Large intestine (tissue), 3 donors: ENCODE measurements at regions not wholly inside any gene's neighbourhood (a gene's known extent, or its start where the extent isn't known, plus 50 kb on each side); places are given as distances from the start of the nearest gene placed in this dataset.

Source experiments
- DNase-seq, 2 donors: peaks; one replicate each; pipeline versions ENCODE4 v3.0.0 to v3.0.0-alpha.2; 2013
- H3K27ac ChIP-seq: one replicate; pipeline ENCODE4 v1.5.1; 2013; ENCODE audit warnings: low read length
- H3K27me3 ChIP-seq: 2 replicates; pipeline ENCODE4 v1.6.1; 2013; ENCODE audit warnings: low read length; ENCODE audit not compliant: control insufficient read depth, insufficient read depth
- H3K36me3 ChIP-seq: 2 replicates; pipeline ENCODE4 v1.6.1; 2013; ENCODE audit warnings: low read length; ENCODE audit not compliant: control insufficient read depth, insufficient read depth
- H3K4me1 ChIP-seq: one replicate; pipeline ENCODE4 v1.6.1; 2013; ENCODE audit warnings: low read length; ENCODE audit not compliant: control insufficient read depth, insufficient read depth
- H3K4me3 ChIP-seq: one replicate; pipeline ENCODE4 v1.5.1; 2013; ENCODE audit warnings: low read length
- H3K9me3 ChIP-seq: one replicate; pipeline ENCODE4 v1.6.1; 2013; ENCODE audit warnings: mild to moderate bottlenecking, low read depth, low read length, moderate library complexity; ENCODE audit not compliant: control insufficient read depth
- WGBS: methylation state at CpG from one replicate; pipeline ENCODE4 v1.1.5; 2013; ENCODE audit warnings: low lambda C conversion rate; ENCODE audit not compliant: insufficient coverage; 5-methylcytosine and 5-hydroxymethylcytosine counted together

GRCh38 chrX:120775959-120776358, 99.7 kb downstream of the CT47B1 start:
- Histone ChIP-seq H3K36me3 (no peaks in the 10 kb centered on the region), H3K9me3 (no peaks in the 10 kb centered on the region), H3K27me3 (no peaks in the 10 kb centered on the region), H3K27ac (no peak overlapping the region), H3K4me1 (no peaks in the 10 kb centered on the region), H3K4me3 (no peak overlapping the region)
- DNase-seq, result no peak
- WGBS, result no CpG with 5 or more reads among the region's 3 CpGs

- no peak for DNase-seq
- Histone ChIP-seq H3K4me3 (no peak overlapping the region), H3K27me3 (no peaks in the 10 kb centered on the region), H3K36me3 (no peaks in the 10 kb centered on the region), H3K9me3 (no peaks in the 10 kb centered on the region), H3K4me1 (no peaks in the 10 kb centered on the region), H3K27ac (no peak overlapping the region)
These were observed 101.1 kb downstream of the CT47B1 start for GRCh38 chrX:120774606-120775005.

GRCh38 chrX:120773801-120774200, 101.9 kb downstream of the CT47B1 start:
- DNase-seq, result no peak
- Histone ChIP-seq H3K36me3 (no peaks in the 10 kb centered on the region), H3K4me3 (no peak overlapping the region), H3K4me1 (no peaks in the 10 kb centered on the region), H3K9me3 (no peaks in the 10 kb centered on the region), H3K27me3 (no peaks in the 10 kb centered on the region), H3K27ac (no peak overlapping the region)
- no CpG with 5 or more reads among the region's 5 CpGs for WGBS

GRCh38 chrX:120769576-120770341, 105.9 kb downstream of the CT47B1 start:
- WGBS, result no CpG with 5 or more reads among the region's 8 CpGs

GRCh38 chrX:120768681-120769080, 107.0 kb downstream of the CT47B1 start:
- whole genome bisulfite sequencing, result no CpG with 5 or more reads among the region's 2 CpGs
- no peak for DNase-seq
- no peak overlapping the region for H3K4me3 ChIP-seq
- no peak overlapping the region for H3K27ac ChIP-seq
- no peaks in the 10 kb centered on the region for H3K27me3 ChIP-seq
- no peaks in the 10 kb centered on the region for H3K9me3 ChIP-seq
- H3K4me1 ChIP-seq, result no peaks in the 10 kb centered on the region
- H3K36me3 ChIP-seq, result no peaks in the 10 kb centered on the region

More at GRCh38 chrX:120769576-120770341, 105.9 kb downstream of the CT47B1 start:
- Histone ChIP-seq H3K27me3 (no peaks in the 10 kb centered on the region), H3K27ac (no peak overlapping the region), H3K4me3 (no peak overlapping the region), H3K4me1 (no peaks in the 10 kb centered on the region), H3K9me3 (no peaks in the 10 kb centered on the region), H3K36me3 (no peaks in the 10 kb centered on the region)
- DNase-seq, result peak in 1 of 2 donors; percentile 23

- no CpG with 5 or more reads among the region's 1 CpG for WGBS
- no peaks in the 10 kb centered on the region for H3K27me3 ChIP-seq
These were observed 107.4 kb downstream of the CT47B1 start for GRCh38 chrX:120768254-120768653.

GRCh38 chrX:120763269-120763668, 112.4 kb downstream of the CT47B1 start:
- Histone ChIP-seq H3K27me3 (no peaks in the 10 kb centered on the region), H3K36me3 (no peaks in the 10 kb centered on the region), H3K4me3 (no peak overlapping the region), H3K4me1 (no peaks in the 10 kb centered on the region), H3K27ac (no peak overlapping the region), H3K9me3 (no peaks in the 10 kb centered on the region)
- DNase-seq, result no peak
- WGBS, result no CpG with 5 or more reads among the region's 2 CpGs

More at GRCh38 chrX:120768254-120768653, 107.4 kb downstream of the CT47B1 start:
- Histone ChIP-seq H3K4me3 (no peak overlapping the region), H3K27ac (no peak overlapping the region), H3K9me3 (no peaks in the 10 kb centered on the region), H3K4me1 (no peaks in the 10 kb centered on the region), H3K36me3 (no peaks in the 10 kb centered on the region)
- DNase-seq, result no peak

- Histone ChIP-seq H3K27me3 (no peaks in the 10 kb centered on the region), H3K27ac (no peak overlapping the region), H3K4me1 (no peaks in the 10 kb centered on the region), H3K36me3 (no peaks in the 10 kb centered on the region), H3K9me3 (no peaks in the 10 kb centered on the region), H3K4me3 (no peak overlapping the region)
- WGBS, result no CpG with 5 or more reads among the region's 4 CpGs
- no peak for DNase-seq
These were observed 113.9 kb downstream of the CT47B1 start for GRCh38 chrX:120761810-120762209.

- Histone ChIP-seq H3K9me3 (no peaks in the 10 kb centered on the region), H3K4me3 (no peak overlapping the region), H3K4me1 (no peaks in the 10 kb centered on the region), H3K27me3 (no peaks in the 10 kb centered on the region), H3K36me3 (no peaks in the 10 kb centered on the region), H3K27ac (no peak overlapping the region)
- no peak for DNase-seq
- WGBS, result no CpG with 5 or more reads among the region's 1 CpG
These were observed 116.0 kb downstream of the CT47B1 start for GRCh38 chrX:120759685-120760084.

- WGBS, result no CpG with 5 or more reads among the region's 1 CpG
- no peaks in the 10 kb centered on the region for H3K27me3 ChIP-seq
- H3K36me3 ChIP-seq, result no peaks in the 10 kb centered on the region
- no peaks in the 10 kb centered on the region for H3K9me3 ChIP-seq
- H3K27ac ChIP-seq, result peak overlapping the region; percentile 6
- peaks cover 15% of the 10 kb centered on the region for H3K4me1 ChIP-seq
- no peak overlapping the region for H3K4me3 ChIP-seq
- DNase-seq, result peak; percentile 51 to 73
These were observed 120.4 kb downstream of the CT47B1 start for GRCh38 chrX:120755066-120755846.
